ENCODE measurements at regions not wholly inside any gene's neighbourhood (a gene's known extent, or its start where the extent isn't known, plus 50 kb on each side); places are given as distances from the start of the nearest gene placed in this dataset.

GRCh38 chr15:95498961-95499360 is 831.5 kb upstream of the NR2F2 start:
- Histone ChIP-seq H3K36me3 (replicated peaks; ENCODE audit: control insufficient read depth, insufficient read depth, low read length) (no peaks in the 10 kb centered on the region), H3K4me3 (ENCODE audit: insufficient read depth, low read depth, low read length) (no peak overlapping the region), H3K27me3 (ENCODE audit: control insufficient read depth, insufficient read depth, low read length) (no peaks in the 10 kb centered on the region)
- DNase-seq, result no peak

DNA sequence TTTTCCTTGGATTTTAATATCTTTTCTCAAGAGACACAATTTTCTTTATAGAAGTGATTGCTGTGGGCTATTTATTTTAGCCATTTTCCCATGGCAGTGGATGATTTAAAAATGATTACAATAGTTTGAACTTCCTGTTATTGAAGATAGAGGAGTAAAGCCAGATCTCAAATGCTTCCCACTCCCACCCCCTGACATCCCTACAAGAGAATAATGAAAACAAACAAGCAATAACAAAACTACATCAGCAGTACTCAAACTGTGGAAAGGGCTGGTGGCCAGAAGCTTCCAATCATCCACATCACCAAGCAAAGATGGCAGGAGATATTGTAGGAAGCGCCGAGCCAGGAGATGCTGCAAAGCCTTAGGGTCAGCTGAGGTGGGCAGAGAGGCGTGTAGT is 831.1 kb upstream of the NR2F2 start:
- H3K36me3 ChIP-seq (replicated peaks; ENCODE audit: control insufficient read depth, insufficient read depth, low read length), result no peaks in the 10 kb centered on the region
- no peak for DNase-seq
- H3K27me3 ChIP-seq (ENCODE audit: control insufficient read depth, insufficient read depth, low read length), result no peaks in the 10 kb centered on the region
- no peak overlapping the region for H3K4me3 ChIP-seq (ENCODE audit: insufficient read depth, low read depth, low read length)

DNA sequence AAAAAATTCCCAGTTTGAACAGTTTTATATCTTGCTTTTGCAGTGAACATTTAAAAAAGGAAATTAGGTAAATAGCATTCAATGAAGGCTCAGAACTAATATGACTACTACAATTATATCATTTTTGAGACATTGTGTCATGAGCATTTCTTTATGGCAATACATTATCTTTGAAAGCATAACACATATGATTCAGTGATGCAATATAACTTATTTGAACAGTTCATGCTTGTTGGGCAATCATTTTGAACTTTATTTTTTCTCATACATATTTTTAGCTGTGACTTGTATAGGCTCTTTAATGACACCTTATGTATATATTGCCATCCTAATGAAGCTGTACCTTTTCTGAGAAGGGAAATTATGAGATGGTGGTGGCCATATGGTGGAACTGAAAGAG is 828.6 kb upstream of the NR2F2 start:
- H3K27me3 ChIP-seq (ENCODE audit: control insufficient read depth, insufficient read depth, low read length), result no peaks in the 10 kb centered on the region
- DNase-seq, result no peak

GRCh38 chr15:95503107-95503506 is 827.4 kb upstream of the NR2F2 start:
- Histone ChIP-seq H3K27me3 (ENCODE audit: control insufficient read depth, insufficient read depth, low read length) (no peaks in the 10 kb centered on the region), H3K4me3 (ENCODE audit: insufficient read depth, low read depth, low read length) (no peak overlapping the region), H3K36me3 (replicated peaks; ENCODE audit: control insufficient read depth, insufficient read depth, low read length) (no peaks in the 10 kb centered on the region)
- no peak for DNase-seq

More for the DNA sequence above, 828.6 kb upstream of the NR2F2 start:
- H3K36me3 ChIP-seq (replicated peaks; ENCODE audit: control insufficient read depth, insufficient read depth, low read length), result no peaks in the 10 kb centered on the region
- H3K4me3 ChIP-seq (ENCODE audit: insufficient read depth, low read depth, low read length), result no peak overlapping the region

DNA sequence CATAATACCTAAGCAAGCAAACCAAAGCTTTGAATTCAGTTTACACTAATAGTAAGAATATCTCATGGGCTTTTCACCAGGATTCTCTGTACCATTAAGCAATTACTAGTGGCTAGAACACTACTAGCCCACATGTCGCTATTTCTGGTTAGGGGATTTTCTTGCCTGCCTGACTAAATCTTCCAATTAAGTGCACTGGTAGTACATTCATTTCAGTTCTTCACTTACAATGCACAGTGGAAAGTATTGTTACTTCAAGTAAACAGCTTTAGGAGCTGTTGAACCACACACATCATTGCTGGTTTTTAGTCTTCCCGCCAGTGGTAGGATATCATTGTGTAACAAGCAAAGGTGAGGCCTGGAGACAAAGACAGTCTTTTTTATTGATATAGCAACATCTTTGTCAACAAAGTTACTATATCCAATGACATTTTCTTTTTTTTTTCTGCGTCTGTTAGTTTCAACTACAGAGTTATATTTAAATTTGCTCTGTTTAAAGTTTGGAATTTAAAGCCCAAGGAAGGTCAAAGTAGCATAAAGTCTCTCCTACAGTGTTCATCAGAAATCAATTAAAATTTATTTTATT is 826.8 kb upstream of the NR2F2 start:
- Histone ChIP-seq H3K4me3 (ENCODE audit: insufficient read depth, low read depth, low read length) (no peak overlapping the region), H3K27me3 (ENCODE audit: control insufficient read depth, insufficient read depth, low read length) (no peaks in the 10 kb centered on the region), H3K36me3 (replicated peaks; ENCODE audit: control insufficient read depth, insufficient read depth, low read length) (no peaks in the 10 kb centered on the region)
- DNase-seq, result no peak

DNA sequence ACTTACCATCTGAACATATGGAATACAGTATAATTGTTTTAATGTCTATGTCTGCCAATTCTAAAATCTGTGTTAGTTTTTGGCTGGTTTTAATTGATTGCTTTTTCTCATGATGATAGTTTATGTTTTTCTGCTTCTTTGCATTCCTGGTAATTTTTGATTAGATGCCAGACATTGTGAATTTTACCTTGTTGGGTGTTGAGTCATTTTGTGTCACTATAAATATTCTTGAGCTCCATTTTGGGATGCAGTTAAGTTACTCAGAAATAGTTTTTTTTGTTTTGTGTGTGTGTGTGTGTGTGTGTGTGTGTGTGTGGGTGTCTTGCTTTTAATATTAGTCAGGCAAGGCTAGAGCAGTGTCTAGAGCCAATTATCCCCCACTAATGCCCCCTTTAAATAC is 818.8 kb upstream of the NR2F2 start:
- no peak for DNase-seq
- H3K36me3 ChIP-seq (replicated peaks; ENCODE audit: control insufficient read depth, insufficient read depth, low read length), result no peaks in the 10 kb centered on the region
- no peaks in the 10 kb centered on the region for H3K27me3 ChIP-seq (ENCODE audit: control insufficient read depth, insufficient read depth, low read length)
- H3K4me3 ChIP-seq (ENCODE audit: insufficient read depth, low read depth, low read length), result no peak overlapping the region

GRCh38 chr15:95512906-95513305 is 817.6 kb upstream of the NR2F2 start:
- Histone ChIP-seq H3K27me3 (ENCODE audit: control insufficient read depth, insufficient read depth, low read length) (no peaks in the 10 kb centered on the region), H3K36me3 (replicated peaks; ENCODE audit: control insufficient read depth, insufficient read depth, low read length) (no peaks in the 10 kb centered on the region), H3K4me3 (ENCODE audit: insufficient read depth, low read depth, low read length) (no peak overlapping the region)

GRCh38 chr15:95519887-95520286 is 810.6 kb upstream of the NR2F2 start:
- no peaks in the 10 kb centered on the region for H3K27me3 ChIP-seq (ENCODE audit: control insufficient read depth, insufficient read depth, low read length)
- no peak overlapping the region for H3K4me3 ChIP-seq (ENCODE audit: insufficient read depth, low read depth, low read length)
- no peak for DNase-seq
- H3K36me3 ChIP-seq (replicated peaks; ENCODE audit: control insufficient read depth, insufficient read depth, low read length), result no peaks in the 10 kb centered on the region

More at GRCh38 chr15:95512906-95513305, 817.6 kb upstream of the NR2F2 start:
- DNase-seq, result no peak

- no peak for DNase-seq
- H3K4me3 ChIP-seq (ENCODE audit: insufficient read depth, low read depth, low read length), result no peak overlapping the region
- no peaks in the 10 kb centered on the region for H3K27me3 ChIP-seq (ENCODE audit: control insufficient read depth, insufficient read depth, low read length)
- H3K36me3 ChIP-seq (replicated peaks; ENCODE audit: control insufficient read depth, insufficient read depth, low read length), result no peaks in the 10 kb centered on the region
These were observed 810.0 kb upstream of the NR2F2 start for GRCh38 chr15:95520511-95520910.

- DNase-seq, result no peak
These were observed 809.6 kb upstream of the NR2F2 start for GRCh38 chr15:95520922-95521321.

GRCh38 chr15:95522533-95522932 is 808.0 kb upstream of the NR2F2 start:
- no peaks in the 10 kb centered on the region for H3K36me3 ChIP-seq (replicated peaks; ENCODE audit: control insufficient read depth, insufficient read depth, low read length)
- no peak for DNase-seq
- H3K27me3 ChIP-seq (ENCODE audit: control insufficient read depth, insufficient read depth, low read length), result no peaks in the 10 kb centered on the region
- H3K4me3 ChIP-seq (ENCODE audit: insufficient read depth, low read depth, low read length), result no peak overlapping the region

More at GRCh38 chr15:95520922-95521321, 809.6 kb upstream of the NR2F2 start:
- H3K4me3 ChIP-seq (ENCODE audit: insufficient read depth, low read depth, low read length), result no peak overlapping the region
- no peaks in the 10 kb centered on the region for H3K27me3 ChIP-seq (ENCODE audit: control insufficient read depth, insufficient read depth, low read length)
- H3K36me3 ChIP-seq (replicated peaks; ENCODE audit: control insufficient read depth, insufficient read depth, low read length), result no peaks in the 10 kb centered on the region

DNA sequence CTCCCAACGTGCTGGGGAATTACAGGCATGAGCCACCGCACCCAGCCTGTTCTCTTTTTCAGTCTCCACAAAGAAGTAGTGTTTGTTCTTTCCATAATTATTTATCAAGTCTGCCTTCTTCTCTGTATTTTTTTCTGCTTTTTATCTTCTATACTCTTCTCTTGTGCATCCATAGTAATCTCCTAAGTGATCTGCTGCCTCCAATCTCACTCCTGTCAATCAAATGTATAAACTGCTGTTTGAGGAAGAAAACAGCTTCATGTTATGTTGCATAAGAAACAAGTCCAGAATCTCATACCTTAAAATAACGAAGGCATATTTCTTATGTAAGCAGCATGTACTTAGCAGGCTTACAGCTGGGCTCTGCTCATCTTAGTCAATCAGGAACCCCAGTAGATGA is 801.6 kb upstream of the NR2F2 start:
- no peak overlapping the region for H3K4me3 ChIP-seq (ENCODE audit: insufficient read depth, low read depth, low read length)
- H3K27me3 ChIP-seq (ENCODE audit: control insufficient read depth, insufficient read depth, low read length), result no peaks in the 10 kb centered on the region
- no peak for DNase-seq
- no peaks in the 10 kb centered on the region for H3K36me3 ChIP-seq (replicated peaks; ENCODE audit: control insufficient read depth, insufficient read depth, low read length)

DNA sequence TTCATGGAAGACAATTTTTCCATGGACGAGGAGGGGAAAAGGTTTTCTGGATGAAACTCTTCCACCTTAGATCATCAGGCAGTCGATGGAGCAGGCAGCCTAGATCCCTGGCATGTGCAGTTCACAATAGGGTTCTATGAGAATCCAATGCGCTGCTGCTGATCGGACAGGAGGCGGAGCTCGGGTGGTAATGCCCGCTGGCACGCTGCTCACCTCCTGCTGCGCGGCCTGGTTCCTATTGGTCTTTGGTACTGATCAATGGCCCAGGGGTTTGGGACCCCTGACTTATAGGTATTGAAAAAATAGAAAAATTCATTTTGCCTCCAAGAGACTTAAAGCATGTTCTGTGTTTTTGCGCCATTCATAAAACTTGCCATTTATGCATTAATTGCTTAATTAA is 793.9 kb upstream of the NR2F2 start:
- Histone ChIP-seq H3K27me3 (ENCODE audit: control insufficient read depth, insufficient read depth, low read length) (no peaks in the 10 kb centered on the region), H3K36me3 (replicated peaks; ENCODE audit: control insufficient read depth, insufficient read depth, low read length) (no peaks in the 10 kb centered on the region), H3K4me3 (ENCODE audit: insufficient read depth, low read depth, low read length) (no peak overlapping the region)
- no peak for DNase-seq

DNA sequence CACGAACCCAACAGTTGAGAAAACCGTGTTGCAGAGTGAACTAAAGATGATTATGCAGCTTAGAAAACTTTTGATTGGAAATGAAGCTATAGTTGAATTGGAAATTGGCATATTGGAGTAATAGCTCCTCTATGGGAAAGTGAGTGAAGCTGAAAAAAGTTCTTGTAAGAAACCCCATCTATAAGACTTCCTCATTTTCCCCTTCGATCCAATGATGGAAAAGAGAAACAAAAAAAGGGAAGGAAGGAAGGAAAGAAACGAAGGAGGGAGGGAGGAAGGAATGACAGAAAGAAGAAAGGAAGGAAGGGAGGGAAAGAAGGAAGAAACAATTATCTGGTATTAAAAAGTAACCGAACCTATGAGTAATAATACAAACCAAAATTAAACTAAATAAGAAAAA is 791.8 kb upstream of the NR2F2 start:
- Histone ChIP-seq H3K36me3 (replicated peaks; ENCODE audit: control insufficient read depth, insufficient read depth, low read length) (no peaks in the 10 kb centered on the region), H3K27me3 (ENCODE audit: control insufficient read depth, insufficient read depth, low read length) (no peaks in the 10 kb centered on the region), H3K4me3 (ENCODE audit: insufficient read depth, low read depth, low read length) (no peak overlapping the region)
- DNase-seq, result no peak

DNA sequence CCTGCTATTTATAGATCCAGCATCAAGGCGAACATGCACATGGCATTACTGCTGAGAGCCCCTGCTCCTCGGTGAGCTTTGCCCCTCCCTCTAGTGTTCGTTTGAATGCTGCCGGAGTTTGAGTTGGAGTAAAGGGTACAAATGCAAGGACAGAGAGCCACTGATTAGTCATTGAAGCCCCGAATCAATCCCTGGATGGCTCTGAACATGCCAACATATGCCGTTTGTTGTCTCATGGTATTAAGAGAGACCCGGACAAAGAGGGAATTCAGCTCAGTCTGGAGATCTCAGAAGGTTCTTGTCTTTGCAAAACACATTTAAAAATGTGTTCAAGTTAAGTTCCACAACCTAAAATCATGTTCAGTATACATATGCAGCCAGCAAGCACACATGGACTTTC is 789.2 kb upstream of the NR2F2 start:
- DNase-seq, result peak; percentile 6
- H3K36me3 ChIP-seq (replicated peaks; ENCODE audit: control insufficient read depth, insufficient read depth, low read length), result no peaks in the 10 kb centered on the region
- no peak overlapping the region for H3K4me3 ChIP-seq (ENCODE audit: insufficient read depth, low read depth, low read length)
- no peaks in the 10 kb centered on the region for H3K27me3 ChIP-seq (ENCODE audit: control insufficient read depth, insufficient read depth, low read length)

DNA sequence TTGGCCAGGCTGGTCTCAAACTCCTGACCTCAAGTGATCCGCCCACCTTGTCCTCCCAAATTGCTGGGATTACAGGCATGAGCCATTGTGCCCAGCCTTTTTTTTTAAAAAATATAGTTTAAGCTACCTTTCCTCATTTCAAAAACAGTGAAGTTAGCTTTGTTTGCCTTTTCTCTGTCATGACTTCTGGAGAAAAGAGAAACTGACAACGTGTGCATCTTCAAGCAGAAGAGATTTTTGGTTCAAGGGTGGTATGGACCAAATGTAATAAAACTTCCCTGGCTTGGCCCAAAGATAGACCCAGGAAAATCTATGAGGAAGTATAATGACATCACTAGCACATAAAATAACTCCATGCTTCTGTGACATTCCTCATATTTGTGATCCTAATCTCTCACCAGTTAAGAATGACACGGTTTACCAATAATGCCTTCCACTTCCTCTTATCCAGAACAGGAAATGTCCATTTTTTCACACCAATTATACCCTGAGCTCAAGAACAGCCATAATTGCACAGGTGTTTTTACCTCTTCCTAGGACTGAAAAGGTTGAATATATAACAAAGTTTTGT is 781.2 kb upstream of the NR2F2 start:
- DNase-seq, result no peak
- Histone ChIP-seq H3K36me3 (replicated peaks; ENCODE audit: control insufficient read depth, insufficient read depth, low read length) (no peaks in the 10 kb centered on the region), H3K27me3 (ENCODE audit: control insufficient read depth, insufficient read depth, low read length) (no peaks in the 10 kb centered on the region), H3K4me3 (ENCODE audit: insufficient read depth, low read depth, low read length) (no peak overlapping the region)
